ENCODE measurements at regions not wholly inside any gene's neighbourhood (a gene's known extent, or its start where the extent isn't known, plus 50 kb on each side); places are given as distances from the start of the nearest gene placed in this dataset.

- Histone ChIP-seq H3K9me3 (no peaks in the 10 kb centered on the region), H3K27ac (peak overlapping the region in 2 of 4 donors; percentile 28 to 52), H3K27me3 (no peaks in the 10 kb centered on the region), H3K4me1 (no peaks in the 10 kb centered on the region), H3K36me3 (no peaks in the 10 kb centered on the region), H3K4me3 (no peak overlapping the region)
- TF ChIP-seq CTCF (IDR thresholded peaks at IDR 0.05), result peak in 2 of 5 experiments; percentile 25 to 32
- TF ChIP-seq POLR2A (IDR thresholded peaks at IDR 0.05), result no peak
- no peak for TF ChIP-seq EP300 (IDR thresholded peaks at IDR 0.05; ENCODE audit: low read depth)
- intact Hi-C loops (cut with DNase I; ENCODE audit: low total_unique reads) (no loop called here), in situ Hi-C loops (cut with MboI; ENCODE audit: low pct_ligation_motif_present in 1 of 4, low pct_unique_long_range_greater_than_20kb in 1 of 4, low sequenced_read_pairs in 3 of 4) (loop anchor here in 1 of 4 donors (10.0 kb wide), 1 partner anchor 175 kb away; no protein-coding TSS in a partner anchor)
- DNase-seq, result no peak
- WGBS, 2 donors (ENCODE audit: low coverage in 1 of 2), result 84 to 91% methylated on average over 1 of the region's 1 CpG
These were observed 105.1 kb upstream of the SLC25A48 start for GRCh38 chr5:135729321-135729786.

- Histone ChIP-seq H3K27me3 (no peaks in the 10 kb centered on the region), H3K36me3 (no peaks in the 10 kb centered on the region), H3K4me1 (no peaks in the 10 kb centered on the region), H3K4me3 (no peak overlapping the region), H3K9me3 (no peaks in the 10 kb centered on the region), H3K27ac (peak overlapping the region in 1 of 4 donors; percentile 7)
- no peak for DNase-seq
- TF ChIP-seq POLR2A (IDR thresholded peaks at IDR 0.05), result no peak
- no peak for TF ChIP-seq EP300 (IDR thresholded peaks at IDR 0.05; ENCODE audit: low read depth)
- no peak for TF ChIP-seq CTCF (IDR thresholded peaks at IDR 0.05)
- TF ChIP-seq POLR2AphosphoS5 (IDR thresholded peaks at IDR 0.05), result no peak
- intact Hi-C loops (cut with DNase I; ENCODE audit: low total_unique reads) (no loop called here), in situ Hi-C loops (cut with MboI; ENCODE audit: low pct_ligation_motif_present in 1 of 4, low pct_unique_long_range_greater_than_20kb in 1 of 4, low sequenced_read_pairs in 3 of 4) (loop anchor here in 1 of 4 donors (10.0 kb wide), 1 partner anchor 170 kb away; no protein-coding TSS in a partner anchor)
- 58% methylated on average over 2 of the region's 2 CpGs; no CpG with 5 or more reads in 1 of the 2 donors for WGBS, 2 donors (ENCODE audit: low coverage in 1 of 2)
These were observed 109.8 kb upstream of the SLC25A48 start for GRCh38 chr5:135724617-135725016.

- DNase-seq, result no peak
- H3K27me3 ChIP-seq, result no peaks in the 10 kb centered on the region
- in situ Hi-C loops (cut with MboI; ENCODE audit: low pct_ligation_motif_present in 1 of 4, low pct_unique_long_range_greater_than_20kb in 1 of 4, low sequenced_read_pairs in 3 of 4), result loop anchor here in 1 of 4 donors (10.0 kb wide), 1 partner anchor 169 kb away; no protein-coding TSS in a partner anchor
- no peaks in the 10 kb centered on the region for H3K9me3 ChIP-seq
- H3K4me1 ChIP-seq, result peaks cover 0 to 5% (median 0%) of the 10 kb centered on the region in 4 donors
- TF ChIP-seq POLR2AphosphoS5 (IDR thresholded peaks at IDR 0.05) (no peak), EP300 (IDR thresholded peaks at IDR 0.05; ENCODE audit: low read depth) (no peak), POLR2A (IDR thresholded peaks at IDR 0.05) (no peak), CTCF (IDR thresholded peaks at IDR 0.05) (no peak)
- no peak overlapping the region for H3K27ac ChIP-seq
- intact Hi-C loops (cut with DNase I; ENCODE audit: low total_unique reads), result no loop called here
- 58 to 100% methylated on average over 2 of the region's 2 CpGs for WGBS, 2 donors (ENCODE audit: low coverage in 1 of 2)
- H3K4me3 ChIP-seq, result no peak overlapping the region
- H3K36me3 ChIP-seq, result no peaks in the 10 kb centered on the region
These were observed 111.0 kb upstream of the SLC25A48 start for GRCh38 chr5:135723491-135723890.

- 82 to 89% methylated on average over 1 of the region's 1 CpG for WGBS, 2 donors (ENCODE audit: low coverage in 1 of 2)
- H3K27me3 ChIP-seq, result no peaks in the 10 kb centered on the region
- DNase-seq, result no peak
- H3K27ac ChIP-seq, result peak overlapping the region in 1 of 4 donors; percentile 6
- H3K4me3 ChIP-seq, result no peak overlapping the region
- intact Hi-C loops (cut with DNase I; ENCODE audit: low total_unique reads), result no loop called here
- TF ChIP-seq CTCF (IDR thresholded peaks at IDR 0.05), result no peak
- no peak for TF ChIP-seq POLR2A (IDR thresholded peaks at IDR 0.05)
- no peak for TF ChIP-seq POLR2AphosphoS5 (IDR thresholded peaks at IDR 0.05)
- TF ChIP-seq EP300 (IDR thresholded peaks at IDR 0.05; ENCODE audit: low read depth), result no peak
- no peaks in the 10 kb centered on the region for H3K36me3 ChIP-seq
- H3K4me1 ChIP-seq, result peaks cover 0 to 5% (median 0%) of the 10 kb centered on the region in 4 donors
- H3K9me3 ChIP-seq, result no peaks in the 10 kb centered on the region
- in situ Hi-C loops (cut with MboI; ENCODE audit: low pct_ligation_motif_present in 1 of 4, low pct_unique_long_range_greater_than_20kb in 1 of 4, low sequenced_read_pairs in 3 of 4), result loop anchor here in 1 of 4 donors (10.0 kb wide), 1 partner anchor 167 kb away; no protein-coding TSS in a partner anchor
These were observed 112.8 kb upstream of the SLC25A48 start for GRCh38 chr5:135721548-135722090.
